AML-193 (cell line): ENCODE measurements at regions not wholly inside any gene's neighbourhood (a gene's known extent, or its start where the extent isn't known, plus 50 kb on each side); places are given as distances from the start of the nearest gene placed in this dataset.

Experiments used
- DNase-seq, 2 experiments: peaks; one replicate each; lab custom pipeline; 2025; lab: John Stamatoyannopoulos, UW

DNA sequence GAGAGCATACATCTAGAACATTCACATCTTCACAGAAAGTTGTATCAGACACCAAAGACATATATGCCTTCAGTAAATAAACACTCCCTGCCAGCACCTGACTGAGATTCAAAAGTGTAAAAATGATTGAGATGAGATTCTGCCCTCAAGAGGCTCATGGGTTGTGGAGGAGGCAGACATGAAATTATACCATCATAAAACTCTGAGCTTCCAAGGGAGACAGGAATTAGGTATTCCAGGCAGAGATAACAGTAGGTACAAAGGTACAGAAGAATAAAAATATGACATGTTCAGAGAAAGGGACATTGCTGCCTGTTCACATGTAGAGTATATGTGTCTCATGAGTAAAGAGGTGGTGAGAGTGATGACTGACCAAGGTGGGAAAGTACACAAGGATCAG is 322.3 kb downstream of the OSR1 start:
- no peak for DNase-seq

- no peak for DNase-seq
Measured at GRCh38 chr2:19035238-19035637, 323.2 kb downstream of the OSR1 start.

DNA sequence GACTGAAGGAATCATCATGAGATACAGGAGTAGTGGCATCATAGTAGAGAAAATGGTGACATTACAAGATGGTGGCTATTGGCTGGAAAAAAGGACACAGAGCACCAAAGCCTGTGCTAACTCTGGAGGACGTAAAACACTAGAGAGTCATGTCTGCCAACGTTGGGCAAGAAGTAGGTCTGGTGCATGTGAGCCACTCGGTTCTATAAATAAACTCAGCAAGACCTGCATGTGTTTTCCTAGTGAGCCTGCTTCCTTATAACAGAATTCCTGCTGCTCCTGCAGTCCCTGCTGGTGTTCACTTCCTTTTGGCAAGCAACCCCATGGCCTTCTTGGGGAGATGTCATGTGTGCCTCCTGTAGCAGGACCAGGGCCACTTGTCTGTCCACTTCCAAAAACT is 325.2 kb downstream of the OSR1 start:
- DNase-seq = no peak

GRCh38 chr2:19031642-19032041 is 326.8 kb downstream of the OSR1 start:
- DNase-seq = no peak

- DNase-seq = no peak
Measured at GRCh38 chr2:19029655-19030054, 328.8 kb downstream of the OSR1 start.

- DNase-seq = no peak
Measured at GRCh38 chr2:19028587-19029375, 329.6 kb downstream of the OSR1 start.

- DNase-seq = no peak
Measured at GRCh38 chr2:19027626-19028025, 330.8 kb downstream of the OSR1 start.

GRCh38 chr2:19026261-19026660 is 332.2 kb downstream of the OSR1 start:
- DNase-seq = no peak

GRCh38 chr2:19022334-19022733 is 336.1 kb downstream of the OSR1 start:
- DNase-seq = no peak

DNA sequence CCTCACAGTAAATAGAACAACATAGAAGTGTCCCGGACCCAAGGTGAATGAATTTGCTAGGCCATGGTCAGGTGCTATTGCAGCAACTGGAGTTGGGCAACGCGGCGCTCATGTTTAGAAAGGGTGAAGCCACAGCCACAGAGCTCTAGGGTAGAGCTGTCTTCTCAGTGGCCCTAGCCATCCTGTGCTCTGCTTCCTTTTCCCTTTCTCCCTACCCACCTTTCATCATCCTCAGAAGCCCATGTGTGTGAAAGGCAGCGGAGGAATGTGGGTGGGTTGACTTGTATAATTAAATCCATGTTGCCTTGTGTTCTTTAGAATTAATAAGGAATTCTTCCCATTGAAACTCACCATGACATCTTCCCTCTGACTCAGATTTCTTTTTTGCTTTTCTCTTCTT is 336.7 kb downstream of the OSR1 start:
- no peak for DNase-seq

GRCh38 chr2:19021100-19021476 is 337.3 kb downstream of the OSR1 start:
- DNase-seq = no peak

DNA sequence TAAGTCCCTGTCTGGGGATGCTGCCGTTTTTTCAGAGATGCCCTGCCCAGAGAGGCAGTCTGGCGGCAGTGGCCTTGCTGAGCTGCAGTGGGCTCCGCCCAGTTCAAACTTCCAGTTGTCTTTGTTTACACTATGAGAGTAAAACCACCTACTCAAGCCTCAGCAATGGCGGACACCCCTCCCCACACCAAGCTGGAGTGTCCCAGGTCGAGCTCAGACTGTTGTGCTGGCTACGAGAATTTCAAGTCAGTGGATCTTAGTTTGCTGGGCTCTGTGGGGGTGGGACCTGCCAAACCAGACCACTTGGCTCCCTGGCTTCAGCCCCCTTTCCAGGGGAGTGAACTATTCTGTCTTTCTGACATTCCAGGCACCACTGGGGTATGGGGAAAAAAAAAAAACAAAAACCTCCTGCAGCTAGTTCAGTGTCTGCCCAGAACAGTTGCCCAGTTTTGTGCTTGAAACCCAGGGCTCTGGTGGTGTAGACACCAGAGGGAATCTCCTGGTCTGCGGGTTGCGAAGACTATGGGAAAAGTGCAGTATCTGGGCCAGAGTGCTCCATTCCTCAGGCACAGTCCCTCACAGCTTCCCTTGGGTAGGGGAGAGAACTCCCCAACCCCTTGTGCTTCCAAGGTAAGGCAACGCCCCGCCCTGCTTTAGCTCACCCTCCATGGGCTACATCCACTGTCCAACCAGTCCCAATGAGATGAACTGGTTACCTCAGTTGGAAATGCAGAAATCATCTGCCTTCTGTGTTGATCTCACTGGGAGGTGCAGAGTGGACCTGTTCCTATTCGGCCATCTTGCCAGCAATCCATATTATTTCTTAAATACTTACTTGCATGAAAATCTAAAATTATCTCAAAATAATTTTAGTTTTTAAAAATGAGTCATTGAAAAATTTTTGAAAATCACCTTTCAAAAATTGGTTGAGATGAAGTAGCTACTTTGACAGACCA is 338.0 kb downstream of the OSR1 start:
- DNase-seq = no peak

GRCh38 chr2:19009510-19009909 is 348.9 kb downstream of the OSR1 start:
- DNase-seq = no peak

DNA sequence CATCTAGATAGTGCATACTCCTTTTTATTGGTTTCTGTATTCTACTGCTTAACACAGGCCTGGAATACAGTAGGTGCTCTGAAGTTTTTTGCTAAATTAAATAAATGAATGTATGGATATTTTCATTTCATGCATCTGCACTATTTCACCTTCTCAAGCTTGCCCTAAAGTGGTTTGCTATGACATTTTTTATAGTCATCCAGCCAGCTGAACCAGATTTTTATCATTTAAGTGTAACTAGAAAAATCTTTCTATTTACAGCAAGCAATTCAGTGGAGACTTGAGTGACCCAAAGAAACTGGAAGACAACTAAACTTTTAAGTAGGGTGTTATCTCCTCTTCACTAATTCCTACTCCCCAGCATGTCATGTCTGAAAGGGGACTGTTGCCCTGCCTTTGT is 354.9 kb downstream of the OSR1 start:
- DNase-seq = no peak

DNA sequence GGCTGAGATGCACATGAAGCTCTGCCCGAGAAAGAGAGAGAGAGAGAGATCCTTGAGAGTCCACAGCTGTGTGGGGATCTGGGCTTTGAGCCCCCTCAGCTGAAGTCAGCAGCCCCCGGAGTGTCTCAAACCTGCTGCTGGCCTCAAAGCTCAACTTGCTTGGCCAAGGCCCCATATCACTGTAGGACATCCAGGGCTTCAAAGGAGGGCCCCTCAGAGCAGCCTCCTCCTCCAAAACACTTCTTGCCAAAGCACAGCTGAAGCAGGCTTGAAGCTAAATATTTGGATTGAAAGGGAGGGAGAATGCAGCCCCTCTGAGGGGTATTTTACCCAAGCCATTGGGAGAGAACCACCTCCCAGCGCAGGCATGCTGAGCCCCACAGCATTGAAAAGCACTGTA is 357.6 kb downstream of the OSR1 start:
- no peak for DNase-seq

DNA sequence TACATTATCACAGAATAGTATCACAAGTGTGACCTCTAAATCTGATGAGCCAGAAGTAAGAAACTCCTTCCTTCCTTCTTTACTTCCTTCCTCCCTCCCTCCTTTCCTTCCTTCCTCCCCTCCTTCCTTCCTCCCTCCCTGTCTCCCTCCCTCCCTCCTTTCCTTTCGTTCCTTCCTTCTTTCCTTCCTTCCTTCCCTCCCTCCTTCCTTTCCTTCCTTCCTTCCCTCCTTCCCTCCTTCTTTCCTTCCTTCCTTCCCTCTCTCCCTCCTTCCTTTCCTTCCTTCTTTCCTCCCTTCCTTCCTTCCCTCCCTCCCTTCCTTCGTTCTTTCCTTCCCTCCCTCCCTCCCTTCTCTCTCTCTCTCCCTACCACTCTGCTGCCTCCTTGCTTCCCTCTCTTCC is 359.2 kb downstream of the OSR1 start:
- no peak for DNase-seq

DNA sequence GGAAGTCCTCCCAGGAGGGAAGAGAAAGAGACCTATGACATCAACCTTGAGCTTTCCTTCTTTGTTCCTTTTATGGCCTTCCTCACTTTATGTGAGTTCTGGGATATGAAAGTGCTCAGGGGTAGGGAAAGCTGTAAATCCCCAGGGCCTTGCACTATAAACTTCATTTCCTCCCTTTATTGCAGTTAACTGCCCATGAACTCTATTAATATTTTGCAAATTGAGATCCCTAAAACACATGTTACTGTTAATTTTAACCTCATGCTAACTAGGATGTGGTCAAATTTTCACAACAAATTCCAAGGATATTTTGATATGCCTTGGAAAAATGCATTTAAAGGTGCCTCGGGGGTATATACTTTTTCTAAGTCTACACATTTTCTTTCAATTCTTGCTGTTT is 359.9 kb downstream of the OSR1 start:
- no peak for DNase-seq

- no peak for DNase-seq
Measured at GRCh38 chr2:18993756-18994338, 364.6 kb downstream of the OSR1 start.

- no peak for DNase-seq
Measured at GRCh38 chr2:18991177-18992168, 366.9 kb downstream of the OSR1 start.

DNA sequence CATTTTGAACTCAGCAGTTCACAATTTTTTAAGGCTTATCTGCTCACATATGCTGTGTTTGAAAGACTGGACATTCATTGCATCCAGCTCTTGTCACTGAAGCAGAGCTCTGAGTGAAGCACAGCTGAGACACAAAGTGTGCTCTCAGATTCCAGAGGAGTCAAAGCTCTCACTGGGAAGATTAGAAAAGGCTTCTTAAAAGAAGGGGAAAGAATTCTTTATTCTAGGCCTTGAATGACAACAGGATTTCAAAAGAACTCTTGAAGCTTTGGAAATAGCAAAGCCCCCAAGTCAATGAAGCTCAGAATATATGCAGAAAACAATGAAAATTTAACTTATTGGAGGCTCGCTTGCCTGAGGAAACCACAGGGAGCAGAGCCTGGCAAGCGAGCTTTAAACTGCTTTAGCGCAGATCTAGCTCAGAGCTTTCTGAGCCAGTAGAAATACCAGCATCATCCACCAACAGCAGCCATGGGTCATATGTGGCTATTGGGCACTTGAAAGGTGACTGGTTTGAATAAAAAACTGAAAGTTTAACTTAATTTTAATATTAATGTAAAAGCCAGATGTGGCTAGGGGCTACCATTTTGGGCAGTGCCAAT is 369.7 kb downstream of the OSR1 start:
- no peak for DNase-seq

DNA sequence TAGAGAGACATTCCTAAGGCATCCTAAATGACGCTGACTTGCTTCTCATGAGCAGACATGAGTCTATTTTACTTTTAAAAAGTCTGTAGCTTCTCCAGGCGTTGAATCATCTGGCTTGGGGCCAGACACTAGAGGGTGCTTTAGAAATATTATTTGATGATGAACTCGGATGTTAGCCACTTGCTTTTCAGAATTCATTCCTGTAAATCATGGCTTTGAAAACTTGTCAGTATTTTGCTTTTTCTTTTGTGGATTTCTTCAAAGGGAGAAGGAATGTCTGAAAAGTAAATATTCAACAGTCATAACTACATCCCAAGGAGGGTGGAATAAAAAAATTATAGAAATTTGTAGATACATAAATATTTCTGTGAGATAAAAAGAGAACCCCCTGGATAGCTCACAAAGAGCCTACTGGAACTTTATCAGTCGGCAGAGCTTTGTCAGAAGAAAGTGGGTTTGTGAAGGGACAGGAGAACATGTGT is 370.8 kb downstream of the OSR1 start:
- no peak for DNase-seq
